ENCODE measurements at regions not wholly inside any gene's neighbourhood (a gene's known extent, or its start where the extent isn't known, plus 50 kb on each side); places are given as distances from the start of the nearest gene placed in this dataset.

DNA sequence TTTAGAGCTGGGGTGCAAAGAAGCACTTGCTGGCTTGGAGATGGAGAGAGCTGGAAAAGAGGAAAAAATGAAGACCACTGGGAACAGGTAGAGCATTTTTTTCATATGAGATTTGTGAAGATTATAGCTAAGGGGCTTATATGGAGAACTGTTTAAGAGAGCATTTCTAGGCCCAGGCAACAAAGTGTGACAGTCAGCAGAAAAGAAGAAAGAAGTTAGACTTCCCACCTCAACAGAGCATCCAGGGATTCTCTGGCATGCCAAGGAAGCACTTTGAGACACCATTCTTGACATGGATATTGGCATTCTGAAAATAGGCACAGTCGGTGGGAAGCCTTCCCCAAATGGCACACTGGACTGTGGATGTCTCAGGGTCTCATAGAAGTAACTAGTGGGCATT, 195.5 kb downstream of the KLHL28 start:
- CTCF ChIA-PET, result no interaction called here
- H3K36me3 ChIP-seq (ENCODE audit: insufficient read depth, low read length, poor library complexity, severe bottlenecking), result no peaks in the 10 kb centered on the region
- no TSS peak for BruUV-seq (replicated peaks)

DNA sequence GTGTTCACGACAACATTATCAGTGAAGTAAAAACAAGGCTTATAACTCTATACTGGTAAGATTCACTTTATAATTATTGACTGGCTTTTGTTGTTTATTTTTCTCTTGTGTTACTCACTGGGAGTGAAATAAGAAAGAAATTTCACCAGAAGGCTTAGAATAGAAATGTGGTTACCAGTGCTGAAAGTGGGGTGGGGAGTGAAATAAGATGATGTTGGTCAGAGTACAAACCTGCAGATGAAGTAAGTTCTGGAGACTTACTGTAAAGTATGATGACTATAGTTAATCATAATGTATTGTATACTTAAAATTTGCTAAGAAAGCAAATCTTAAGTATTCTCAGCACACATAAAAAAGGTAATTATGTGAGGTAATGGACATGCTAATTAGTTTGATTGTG, 198.4 kb downstream of the KLHL28 start:
- BruUV-seq (replicated peaks), result no TSS peak
- Histone ChIP-seq H3K27me3 (replicated peaks; ENCODE audit: insufficient read depth, low read depth, low read length, poor library complexity) (no peaks in the 10 kb centered on the region), H3K9me3 (ENCODE audit: low read depth, low read length, poor library complexity, severe bottlenecking) (no peaks in the 10 kb centered on the region), H3K4me3 (ENCODE audit: low read depth, low read length, poor library complexity, severe bottlenecking) (no peak overlapping the region), H3K27ac (ENCODE audit: low read depth, low read length, poor library complexity, severe bottlenecking) (no peak overlapping the region), H3K4me1 (ENCODE audit: insufficient read depth, low read length, poor library complexity, severe bottlenecking) (peaks cover 4% of the 10 kb centered on the region), H3K36me3 (ENCODE audit: insufficient read depth, low read length, poor library complexity, severe bottlenecking) (no peaks in the 10 kb centered on the region)
- CTCF ChIA-PET, result no interaction called here
- intact Hi-C loops (cut with micrococcal nuclease; ENCODE audit: unreplicated experiment), result no loop called here
- no peak for DNase-seq (ENCODE audit: low spot score)
- POLR2A ChIA-PET (ENCODE audit: low non-redundant PET), result no interaction called here
- TF ChIP-seq, protein P1, sequence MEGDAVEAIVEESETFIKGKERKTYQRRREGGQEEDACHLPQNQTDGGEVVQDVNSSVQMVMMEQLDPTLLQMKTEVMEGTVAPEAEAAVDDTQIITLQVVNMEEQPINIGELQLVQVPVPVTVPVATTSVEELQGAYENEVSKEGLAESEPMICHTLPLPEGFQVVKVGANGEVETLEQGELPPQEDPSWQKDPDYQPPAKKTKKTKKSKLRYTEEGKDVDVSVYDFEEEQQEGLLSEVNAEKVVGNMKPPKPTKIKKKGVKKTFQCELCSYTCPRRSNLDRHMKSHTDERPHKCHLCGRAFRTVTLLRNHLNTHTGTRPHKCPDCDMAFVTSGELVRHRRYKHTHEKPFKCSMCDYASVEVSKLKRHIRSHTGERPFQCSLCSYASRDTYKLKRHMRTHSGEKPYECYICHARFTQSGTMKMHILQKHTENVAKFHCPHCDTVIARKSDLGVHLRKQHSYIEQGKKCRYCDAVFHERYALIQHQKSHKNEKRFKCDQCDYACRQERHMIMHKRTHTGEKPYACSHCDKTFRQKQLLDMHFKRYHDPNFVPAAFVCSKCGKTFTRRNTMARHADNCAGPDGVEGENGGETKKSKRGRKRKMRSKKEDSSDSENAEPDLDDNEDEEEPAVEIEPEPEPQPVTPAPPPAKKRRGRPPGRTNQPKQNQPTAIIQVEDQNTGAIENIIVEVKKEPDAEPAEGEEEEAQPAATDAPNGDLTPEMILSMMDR (conservative IDR thresholded peaks at IDR 0.05; ENCODE audit: low read depth, low read length), result no peak
- no peak for TF ChIP-seq EZH2 (IDR thresholded peaks at IDR 0.05; ENCODE audit: borderline replicate concordance, low read depth, low read length, poor library complexity, severe bottlenecking)

More for the DNA sequence above, 195.5 kb downstream of the KLHL28 start:
- no peak for DNase-seq (ENCODE audit: low spot score)
- TF ChIP-seq, protein P1 (conservative IDR thresholded peaks at IDR 0.05; ENCODE audit: low read depth, low read length), result no peak
- no peak for TF ChIP-seq EZH2 (IDR thresholded peaks at IDR 0.05; ENCODE audit: borderline replicate concordance, low read depth, low read length, poor library complexity, severe bottlenecking)
- POLR2A ChIA-PET (ENCODE audit: low non-redundant PET), result no interaction called here
- H3K4me1 ChIP-seq (ENCODE audit: insufficient read depth, low read length, poor library complexity, severe bottlenecking), result no peaks in the 10 kb centered on the region
- H3K4me3 ChIP-seq (ENCODE audit: low read depth, low read length, poor library complexity, severe bottlenecking), result no peak overlapping the region
- intact Hi-C loops (cut with micrococcal nuclease; ENCODE audit: unreplicated experiment), result no loop called here
- no peak overlapping the region for H3K27ac ChIP-seq (ENCODE audit: low read depth, low read length, poor library complexity, severe bottlenecking)
- no peaks in the 10 kb centered on the region for H3K9me3 ChIP-seq (ENCODE audit: low read depth, low read length, poor library complexity, severe bottlenecking)
- H3K27me3 ChIP-seq (replicated peaks; ENCODE audit: insufficient read depth, low read depth, low read length, poor library complexity), result no peaks in the 10 kb centered on the region

DNA sequence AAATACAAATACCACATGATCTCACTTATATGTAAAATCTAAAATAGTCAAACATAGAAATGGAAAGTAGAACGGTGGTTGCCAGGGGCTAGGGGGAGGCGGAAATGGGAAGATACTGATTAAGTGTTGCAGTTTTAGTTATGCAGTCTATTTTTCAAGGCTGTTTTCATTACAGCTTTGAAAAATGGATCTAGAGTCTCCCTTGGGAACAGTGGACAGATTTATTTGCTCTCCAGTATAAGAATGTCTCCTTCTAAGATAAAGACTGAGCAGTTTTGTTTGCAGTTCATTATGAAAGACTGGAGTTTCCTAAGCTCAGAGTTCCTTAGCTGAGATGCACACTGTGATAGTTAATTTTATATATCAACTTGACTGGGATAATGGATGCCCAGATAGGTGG, 202.5 kb downstream of the KLHL28 start:
- ChIA-PET CTCF (no interaction called here), POLR2A (ENCODE audit: low non-redundant PET) (no interaction called here)
- Histone ChIP-seq H3K36me3 (ENCODE audit: insufficient read depth, low read length, poor library complexity, severe bottlenecking) (no peaks in the 10 kb centered on the region), H3K27me3 (replicated peaks; ENCODE audit: insufficient read depth, low read depth, low read length, poor library complexity) (no peaks in the 10 kb centered on the region), H3K4me3 (ENCODE audit: low read depth, low read length, poor library complexity, severe bottlenecking) (no peak overlapping the region), H3K4me1 (ENCODE audit: insufficient read depth, low read length, poor library complexity, severe bottlenecking) (peaks cover 4% of the 10 kb centered on the region), H3K27ac (ENCODE audit: low read depth, low read length, poor library complexity, severe bottlenecking) (no peak overlapping the region), H3K9me3 (ENCODE audit: low read depth, low read length, poor library complexity, severe bottlenecking) (no peaks in the 10 kb centered on the region)
- TF ChIP-seq, protein P1 (conservative IDR thresholded peaks at IDR 0.05; ENCODE audit: low read depth, low read length), result no peak
- TF ChIP-seq EZH2 (IDR thresholded peaks at IDR 0.05; ENCODE audit: borderline replicate concordance, low read depth, low read length, poor library complexity, severe bottlenecking), result no peak
- DNase-seq (ENCODE audit: low spot score), result peak; percentile 15
- no TSS peak for BruUV-seq (replicated peaks)
- intact Hi-C loops (cut with micrococcal nuclease; ENCODE audit: unreplicated experiment), result no loop called here
